IPS-18c (cell line): ENCODE measurements at regions not wholly inside any gene's neighbourhood (a gene's known extent, or its start where the extent isn't known, plus 50 kb on each side); places are given as distances from the start of the nearest gene placed in this dataset.
"Not testable (repeated sequence)": the region's sequence is repeated elsewhere in the genome, so short reads cannot be mapped to it uniquely, and the experiment has no call there.

Source experiments
- H3K4me3 ChIP-seq: 2 replicates; pipeline ENCODE4 v1.7.0; 2013; ENCODE audit warnings: low read depth, mild to moderate bottlenecking, low read length, moderate library complexity; ENCODE audit not compliant: insufficient read depth
- H3K9me3 ChIP-seq: one replicate; pipeline ENCODE4 v1.6.1; 2013; ENCODE audit warnings: mild to moderate bottlenecking, low read length, moderate library complexity; ENCODE audit not compliant: control insufficient read depth, insufficient read depth

- not testable (repeated sequence) for H3K9me3 ChIP-seq, H3K4me3 ChIP-seq
Observed at GRCh38 chr18:14378376-14378775, 165.0 kb downstream of the POTEC start.

- not testable (repeated sequence) for H3K4me3 ChIP-seq, H3K9me3 ChIP-seq
Observed at GRCh38 chr18:14361346-14361745, 182.1 kb downstream of the POTEC start.

GRCh38 chr18:14357553-14358297, 185.7 kb downstream of the POTEC start:
- H3K9me3 ChIP-seq, H3K4me3 ChIP-seq: not testable (repeated sequence)

GRCh38 chr18:14342170-14342569, 201.2 kb downstream of the POTEC start:
- not testable (repeated sequence) for H3K4me3 ChIP-seq, H3K9me3 ChIP-seq

- H3K4me3 ChIP-seq, H3K9me3 ChIP-seq: not testable (repeated sequence)
Observed at GRCh38 chr18:14336017-14336416, 203.8 kb upstream of the ZNF519 start.

- H3K4me3 ChIP-seq, H3K9me3 ChIP-seq: not testable (repeated sequence)
Observed at GRCh38 chr18:14321217-14321616, 189.0 kb upstream of the ZNF519 start.

- H3K9me3 ChIP-seq, H3K4me3 ChIP-seq: not testable (repeated sequence)
Observed at GRCh38 chr18:14301255-14301654, 169.0 kb upstream of the ZNF519 start.

DNA sequence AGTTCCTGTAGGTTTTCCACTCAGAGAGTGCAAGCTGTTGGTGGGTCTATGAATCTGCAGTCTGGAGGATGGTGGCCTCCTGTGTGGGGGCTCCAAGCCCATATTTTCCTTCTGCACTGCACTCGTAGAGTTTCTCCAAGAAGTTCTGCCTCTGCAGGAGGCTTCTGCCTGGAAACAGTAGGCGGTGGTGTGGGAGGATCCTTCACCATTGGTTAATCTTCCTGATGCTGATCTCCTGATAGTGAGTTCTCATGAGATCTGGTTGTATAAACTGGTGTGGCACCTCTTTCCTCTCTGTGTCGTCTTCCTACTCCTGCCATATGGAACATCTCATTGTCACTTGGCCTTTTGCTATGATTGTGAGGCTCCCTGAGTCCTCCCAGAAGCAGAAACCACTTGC, 162.8 kb upstream of the ZNF519 start:
- not testable (repeated sequence) for H3K4me3 ChIP-seq, H3K9me3 ChIP-seq

- no peak overlapping the region for H3K4me3 ChIP-seq
- H3K9me3 ChIP-seq: no peaks in the 10 kb centered on the region
Observed at GRCh38 chr18:14285053-14285452, 152.8 kb upstream of the ZNF519 start.

DNA sequence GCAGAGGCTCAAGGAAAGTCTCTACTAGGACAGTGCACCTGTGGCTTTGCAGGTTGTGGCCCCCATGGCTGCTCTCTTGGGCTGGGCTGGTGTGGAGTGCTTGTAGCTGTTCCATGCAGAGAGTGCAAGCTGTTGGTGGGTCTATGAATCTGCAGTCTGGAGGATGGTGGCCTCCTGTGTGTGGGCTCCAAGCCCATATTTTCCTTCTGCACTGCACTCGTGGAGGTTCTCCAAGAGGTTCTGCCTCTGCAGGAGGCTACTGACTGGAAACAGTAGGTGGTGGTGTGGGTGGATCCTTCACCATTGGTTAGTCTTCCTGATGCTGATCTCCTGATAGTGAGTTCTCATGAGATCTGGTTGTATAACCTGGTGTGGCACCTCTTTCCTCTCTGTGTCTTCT, 143.2 kb upstream of the ZNF519 start:
- not testable (repeated sequence) for H3K9me3 ChIP-seq, H3K4me3 ChIP-seq

GRCh38 chr18:14265637-14266410, 133.6 kb upstream of the ZNF519 start:
- H3K9me3 ChIP-seq, H3K4me3 ChIP-seq: not testable (repeated sequence)

DNA sequence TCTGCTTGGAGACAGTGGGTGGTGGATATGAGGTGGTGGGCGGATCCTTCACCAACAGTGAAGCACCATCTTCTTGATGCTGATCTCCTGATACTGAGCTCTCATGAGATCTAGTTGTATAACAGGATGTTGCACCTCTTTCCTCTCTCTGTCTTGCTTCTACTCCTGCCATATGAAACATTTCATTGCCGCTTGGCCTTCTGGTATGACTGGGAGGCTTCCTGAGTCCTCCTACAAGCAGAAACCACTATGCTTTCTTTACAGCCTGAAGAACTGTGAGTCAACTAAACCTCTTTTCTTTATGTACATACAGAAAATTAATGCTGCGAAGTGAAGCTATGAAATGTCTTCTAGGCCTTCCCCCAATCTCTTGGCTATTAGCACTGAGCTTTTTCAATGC, 130.6 kb upstream of the ZNF519 start:
- H3K4me3 ChIP-seq, H3K9me3 ChIP-seq: not testable (repeated sequence)

- H3K4me3 ChIP-seq, H3K9me3 ChIP-seq: not testable (repeated sequence)
Observed at GRCh38 chr18:14250084-14250677, 117.9 kb upstream of the ZNF519 start.

DNA sequence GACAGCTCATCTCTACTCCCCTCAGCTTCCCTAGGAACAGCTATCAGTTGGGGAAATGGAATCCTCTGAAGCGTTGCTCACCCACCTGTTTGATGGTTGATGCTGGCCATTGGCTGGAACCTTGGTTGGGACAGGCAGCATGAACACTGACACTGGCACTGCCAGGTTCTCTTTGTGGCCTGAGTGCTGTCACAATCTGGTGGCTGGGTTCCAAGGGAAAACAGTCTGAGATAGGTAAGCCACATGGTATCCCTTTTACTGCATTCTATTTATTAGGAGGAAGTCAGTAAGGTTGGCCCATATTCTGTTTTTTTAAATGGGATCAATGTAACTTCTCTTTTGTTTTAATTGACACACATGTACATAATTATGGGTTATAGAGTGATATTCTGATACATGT, 107.0 kb upstream of the ZNF519 start:
- not testable (repeated sequence) for H3K4me3 ChIP-seq

DNA sequence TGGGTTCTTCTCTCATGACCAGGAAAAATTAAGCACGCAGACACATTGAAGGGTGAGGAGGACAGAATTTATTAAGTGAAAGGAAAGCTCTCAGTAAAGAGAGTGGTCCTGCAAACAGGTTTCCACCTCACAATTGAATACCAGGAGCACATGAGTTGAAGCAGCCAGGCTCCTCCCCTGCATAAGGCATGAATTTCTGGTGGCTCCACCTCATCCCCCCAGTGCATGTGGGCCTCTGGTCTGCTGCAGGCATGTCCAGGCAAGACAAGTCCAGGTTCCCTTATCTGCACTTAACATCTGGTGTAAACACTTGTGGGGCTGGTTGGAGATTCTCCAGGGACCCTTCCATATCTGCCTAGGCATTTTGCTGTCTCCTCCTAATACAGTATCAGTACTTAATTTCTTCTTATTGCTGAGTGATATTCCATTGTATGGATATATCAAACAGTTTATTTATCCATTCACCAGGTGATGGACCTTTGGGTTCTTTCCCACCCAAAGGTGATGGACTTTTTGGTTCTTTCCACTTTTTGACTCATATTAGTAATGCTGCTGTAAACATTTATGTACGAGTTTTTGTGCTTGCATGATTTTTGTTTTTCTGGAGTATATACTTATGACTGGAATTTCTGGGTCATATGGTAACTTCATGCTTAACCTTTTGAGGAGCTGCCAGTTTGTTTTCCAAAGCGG, 104.3 kb upstream of the ZNF519 start:
- not testable (repeated sequence) for H3K9me3 ChIP-seq, H3K4me3 ChIP-seq

More for the DNA sequence above, 107.0 kb upstream of the ZNF519 start:
- H3K9me3 ChIP-seq: not testable (repeated sequence)

DNA sequence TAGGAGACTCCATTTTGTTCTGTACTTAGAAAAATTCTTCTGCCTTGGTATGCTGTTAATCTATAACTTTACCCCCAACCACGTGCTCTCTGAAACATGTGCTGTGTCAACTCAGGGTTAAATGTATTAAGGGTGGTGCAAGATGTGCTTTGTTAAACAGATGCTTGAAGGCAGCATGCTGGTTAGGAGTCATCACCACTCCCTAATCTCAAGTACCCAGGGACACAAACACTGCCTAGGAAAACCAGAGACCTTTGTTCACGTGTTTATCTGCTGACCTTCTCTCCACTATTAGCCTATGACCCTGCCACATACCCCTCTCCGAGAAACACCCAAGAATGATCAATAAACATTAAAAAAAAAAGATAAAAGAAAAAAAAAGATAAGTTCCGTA, 93.0 kb upstream of the ZNF519 start:
- not testable (repeated sequence) for H3K9me3 ChIP-seq, H3K4me3 ChIP-seq

- not testable (repeated sequence) for H3K4me3 ChIP-seq, H3K9me3 ChIP-seq
Observed at GRCh38 chr18:14224551-14225285, 92.5 kb upstream of the ZNF519 start.
